Gastroesophageal sphincter (tissue), 4 donors: ENCODE measurements at regions not wholly inside any gene's neighbourhood (a gene's known extent, or its start where the extent isn't known, plus 50 kb on each side); places are given as distances from the start of the nearest gene placed in this dataset.

Experiments
- ATAC-seq: fragments of 150-250 bp; one replicate; pipeline ENCODE4 v1.9.1; 2016; ENCODE audit warnings: mild to moderate bottlenecking, moderate library complexity
- H3K27ac ChIP-seq, 4 donors: fragments of 200-600 bp; sonication (generic) in 3 of 4; 1 replicate in 3 of 4; 2 replicates in 1 of 4; pipeline ENCODE4 v1.5.1; 2016 to 2019
- H3K27me3 ChIP-seq: fragments of 200-600 bp; sonication (generic); one replicate; pipeline ENCODE4 v1.5.1; 2019
- H3K36me3 ChIP-seq, 2 donors: fragments of 200-600 bp; sonication (generic); one replicate each; pipeline ENCODE4 v1.5.1; 2019; ENCODE audit warnings: control low read depth in 1 of 2
- H3K4me1 ChIP-seq, 3 donors: fragments of 200-600 bp; sonication (generic); 1 replicate in 2 of 3; 2 replicates in 1 of 3; pipeline ENCODE4 v1.5.1; 2016 to 2019; ENCODE audit warnings: control low read depth in 2 of 3
- H3K4me3 ChIP-seq, 2 donors: fragments of 200-600 bp; sonication (generic); one replicate each; pipeline ENCODE4 v1.5.1; 2019; ENCODE audit warnings: mild to moderate bottlenecking in 1 of 2, moderate library complexity in 1 of 2
- H3K9me3 ChIP-seq, 3 donors: fragments of 200-600 bp; sonication (generic); one replicate each; pipeline ENCODE4 v1.5.1; 2017 to 2019; ENCODE audit warnings: control low read depth in 2 of 3
- CTCF ChIP-seq, 4 experiments: fragments of 200-600 bp in 2 of 4; fragments of 450-650 bp in 2 of 4; sonication (generic) in 1 of 4; IDR thresholded peaks; one replicate each; pipeline ENCODE4 v1.5.1; 2017 to 2019; ENCODE audit warnings: antibody characterized with exemption in 4 of 4, mild to moderate bottlenecking in 2 of 4, moderate library complexity in 2 of 4
- EP300 ChIP-seq: sonication (generic); formaldehyde crosslinking; IDR thresholded peaks from one replicate; pipeline ENCODE4 v1.6.1; 2017; ENCODE audit warnings: antibody characterized with exemption, mild to moderate bottlenecking
- POLR2A ChIP-seq, 2 donors: fragments of 450-650 bp; IDR thresholded peaks; one replicate each; pipeline ENCODE4 v1.6.1; 2017; ENCODE audit warnings: antibody characterized with exemption in 2 of 2, mild to moderate bottlenecking in 2 of 2, moderate library complexity in 1 of 2
- POLR2AphosphoS5 ChIP-seq: sonication (generic); formaldehyde crosslinking; IDR thresholded peaks from one replicate; pipeline ENCODE4 v1.6.1; 2017; ENCODE audit warnings: antibody characterized with exemption
- WGBS, 2 donors: methylation state at CpG; one replicate each; pipeline ENCODE4 v1.1.5; 2018; ENCODE audit warnings: low coverage in 1 of 2; 5-methylcytosine and 5-hydroxymethylcytosine counted together

GRCh38 chr1:10942542-10942912 is 69.9 kb upstream of the TARDBP start:
- H3K27me3 ChIP-seq = peaks cover 15% of the 10 kb centered on the region
- TF ChIP-seq POLR2AphosphoS5 = no peak
- no peak for TF ChIP-seq POLR2A (IDR thresholded peaks at IDR 0.05)
- no peak for TF ChIP-seq CTCF (IDR thresholded peaks at IDR 0.05)
- TF ChIP-seq EP300 = no peak
- ATAC-seq = no peak
- H3K4me1 ChIP-seq = peaks cover 0 to 27% (median 0%) of the 10 kb centered on the region in 3 donors
- H3K4me3 ChIP-seq = no peak overlapping the region
- H3K36me3 ChIP-seq = no peaks in the 10 kb centered on the region
- no peak overlapping the region for H3K27ac ChIP-seq
- no peaks in the 10 kb centered on the region for H3K9me3 ChIP-seq
- WGBS, 2 donors = 100% methylated on average over 2 of the region's 6 CpGs; no CpG with 5 or more reads in 1 of the 2 donors

- no CpG with 5 or more reads among the region's 7 CpGs for WGBS, 2 donors
These were observed 69.4 kb upstream of the TARDBP start for GRCh38 chr1:10943041-10943440.

GRCh38 chr1:10943991-10944730 is 68.3 kb upstream of the TARDBP start:
- 6% methylated on average over 7 to 11 of the region's 23 CpGs for WGBS, 2 donors
- peak overlapping the region; percentile 20 to 42 for H3K4me3 ChIP-seq
- no peaks in the 10 kb centered on the region for H3K36me3 ChIP-seq
- ATAC-seq = peak; percentile 42
- H3K9me3 ChIP-seq = no peaks in the 10 kb centered on the region
- H3K27ac ChIP-seq = peak overlapping the region in 1 of 4 donors; percentile 16
- H3K27me3 ChIP-seq = peaks cover 15% of the 10 kb centered on the region
- H3K4me1 ChIP-seq = peaks cover 0 to 27% (median 0%) of the 10 kb centered on the region in 3 donors
- no peak for TF ChIP-seq POLR2AphosphoS5
- no peak for TF ChIP-seq EP300
- no peak for TF ChIP-seq CTCF (IDR thresholded peaks at IDR 0.05)

More at GRCh38 chr1:10943041-10943440, 69.4 kb upstream of the TARDBP start:
- no peak for ATAC-seq
- Histone ChIP-seq H3K27ac (no peak overlapping the region), H3K36me3 (no peaks in the 10 kb centered on the region), H3K4me1 (peaks cover 0 to 27% (median 0%) of the 10 kb centered on the region in 3 donors), H3K4me3 (no peak overlapping the region), H3K27me3 (peaks cover 15% of the 10 kb centered on the region), H3K9me3 (no peaks in the 10 kb centered on the region)
- no peak for TF ChIP-seq CTCF (IDR thresholded peaks at IDR 0.05)
- no peak for TF ChIP-seq POLR2A (IDR thresholded peaks at IDR 0.05)
- TF ChIP-seq EP300 = no peak
- no peak for TF ChIP-seq POLR2AphosphoS5

- 28 to 51% methylated on average over 8 to 10 of the region's 19 CpGs for WGBS, 2 donors
- Histone ChIP-seq H3K27me3 (peaks cover 13% of the 10 kb centered on the region), H3K27ac (no peak overlapping the region), H3K4me3 (no peak overlapping the region), H3K36me3 (no peaks in the 10 kb centered on the region), H3K4me1 (peaks cover 0 to 27% (median 0%) of the 10 kb centered on the region in 3 donors), H3K9me3 (no peaks in the 10 kb centered on the region)
- no peak for ATAC-seq
- TF ChIP-seq EP300 = no peak
- TF ChIP-seq POLR2AphosphoS5 = no peak
- TF ChIP-seq CTCF (IDR thresholded peaks at IDR 0.05) = no peak
- no peak for TF ChIP-seq POLR2A (IDR thresholded peaks at IDR 0.05)
These were observed 66.4 kb upstream of the TARDBP start for GRCh38 chr1:10945991-10946509.

GRCh38 chr1:10947181-10947580 is 65.3 kb upstream of the TARDBP start:
- WGBS, 2 donors = 90% methylated on average over 2 of the region's 7 CpGs; no CpG with 5 or more reads in 1 of the 2 donors
- ATAC-seq = no peak
- Histone ChIP-seq H3K4me1 (peaks cover 0 to 20% (median 0%) of the 10 kb centered on the region in 3 donors), H3K27me3 (peaks cover 1% of the 10 kb centered on the region), H3K4me3 (no peak overlapping the region), H3K9me3 (no peaks in the 10 kb centered on the region), H3K27ac (no peak overlapping the region), H3K36me3 (no peaks in the 10 kb centered on the region)
- TF ChIP-seq CTCF (IDR thresholded peaks at IDR 0.05) (no peak), POLR2AphosphoS5 (no peak), POLR2A (IDR thresholded peaks at IDR 0.05) (no peak), EP300 (no peak)
